HEK293 (cell line): ENCODE measurements at regions not wholly inside any gene's neighbourhood (a gene's known extent, or its start where the extent isn't known, plus 50 kb on each side); places are given as distances from the start of the nearest gene placed in this dataset.

Experiments used
- GLI4 ChIP-seq: fragments of 450-650 bp; formaldehyde crosslinking; IDR thresholded peaks from 2 replicates; pipeline ENCODE4 v1.5.1; 2016; ENCODE audit warnings: missing biosample characterization, missing genetic modification characterization
- HIC1 ChIP-seq: fragments of 450-650 bp; formaldehyde crosslinking; IDR thresholded peaks from 2 replicates; pipeline ENCODE4 v1.5.1; 2016; ENCODE audit warnings: missing biosample characterization, missing genetic modification characterization
- HOXC10 ChIP-seq: sonication (generic); formaldehyde crosslinking; IDR thresholded peaks from 2 replicates; pipeline ENCODE4 v1.8.1; 2023; ENCODE audit warnings: mild to moderate bottlenecking, missing genetic modification reagents
- KLF1 ChIP-seq: fragments of 450-650 bp; formaldehyde crosslinking; IDR thresholded peaks from 2 replicates; pipeline ENCODE4 v1.5.1; 2016; ENCODE audit warnings: missing biosample characterization, missing genetic modification characterization
- REST ChIP-seq: fragments of 450-650 bp; formaldehyde crosslinking; IDR thresholded peaks from 2 replicates; pipeline ENCODE4 v1.5.1; 2016; ENCODE audit warnings: missing biosample characterization, missing genetic modification characterization
- TCF7L2 ChIP-seq: IDR thresholded peaks from 2 replicates; pipeline ENCODE4 v1.6.1; 2011; ENCODE audit warnings: low read depth, mild to moderate bottlenecking, inconsistent platforms, low read length, moderate library complexity, borderline replicate concordance
- ZBTB11 ChIP-seq: fragments of 450-650 bp; formaldehyde crosslinking; conservative IDR thresholded peaks from 2 replicates; pipeline ENCODE4 v1.5.1; 2016; ENCODE audit warnings: low read depth, missing biosample characterization, missing genetic modification characterization
- ZBTB8A ChIP-seq: fragments of 450-650 bp; formaldehyde crosslinking; IDR thresholded peaks from 2 replicates; pipeline ENCODE4 v1.5.1; 2016; ENCODE audit warnings: missing biosample characterization, missing genetic modification characterization
- ZFP37 ChIP-seq: fragments of 450-650 bp; formaldehyde crosslinking; IDR thresholded peaks from 2 replicates; pipeline ENCODE4 v1.5.1; 2016; ENCODE audit warnings: missing biosample characterization, missing genetic modification characterization
- ZNF133 ChIP-seq: fragments of 450-650 bp; formaldehyde crosslinking; IDR thresholded peaks from 2 replicates; pipeline ENCODE4 v1.5.1; 2016; ENCODE audit warnings: missing biosample characterization, missing genetic modification characterization
- ZNF24 ChIP-seq: fragments of 450-650 bp; formaldehyde crosslinking; IDR thresholded peaks from 2 replicates; pipeline ENCODE4 v1.5.1; 2016; ENCODE audit warnings: missing biosample characterization, missing genetic modification characterization
- ZNF354C ChIP-seq: fragments of 450-650 bp; formaldehyde crosslinking; IDR thresholded peaks from 2 replicates; pipeline ENCODE4 v1.5.1; 2016; ENCODE audit warnings: missing biosample characterization, missing genetic modification characterization, low read depth, borderline replicate concordance
- ZNF391 ChIP-seq: fragments of 450-650 bp; formaldehyde crosslinking; IDR thresholded peaks from 2 replicates; pipeline ENCODE4 v1.5.1; 2016; ENCODE audit warnings: low read depth, missing biosample characterization, missing genetic modification characterization, borderline replicate concordance
- ZNF416 ChIP-seq: fragments of 450-650 bp; formaldehyde crosslinking; IDR thresholded peaks from 2 replicates; pipeline ENCODE4 v1.5.1; 2016; ENCODE audit warnings: missing biosample characterization, missing genetic modification characterization
- ZNF433 ChIP-seq: fragments of 450-650 bp; formaldehyde crosslinking; IDR thresholded peaks from 2 replicates; pipeline ENCODE4 v1.5.1; 2016; ENCODE audit warnings: missing biosample characterization, missing genetic modification characterization, low read depth
- ZNF510 ChIP-seq: fragments of 450-650 bp; formaldehyde crosslinking; IDR thresholded peaks from 2 replicates; pipeline ENCODE4 v1.5.1; 2018; ENCODE audit warnings: mild to moderate bottlenecking, missing genetic modification characterization, missing biosample characterization; ENCODE audit not compliant: insufficient replicate concordance
- ZNF513 ChIP-seq: fragments of 450-650 bp; IDR thresholded peaks from 2 replicates; pipeline ENCODE4 v1.5.1; 2018; ENCODE audit warnings: missing biosample characterization, missing genetic modification characterization
- ZNF558 ChIP-seq: fragments of 450-650 bp; formaldehyde crosslinking; IDR thresholded peaks from 2 replicates; pipeline ENCODE4 v1.5.1; 2016; ENCODE audit warnings: missing biosample characterization, missing genetic modification characterization
- ZNF561 ChIP-seq: fragments of 450-650 bp; IDR thresholded peaks from 2 replicates; pipeline ENCODE4 v1.5.1; 2018; ENCODE audit warnings: missing biosample characterization, missing genetic modification characterization, borderline replicate concordance
- ZNF585B ChIP-seq: fragments of 450-650 bp; formaldehyde crosslinking; IDR thresholded peaks from 2 replicates; pipeline ENCODE4 v1.5.1; 2016; ENCODE audit warnings: missing biosample characterization, missing genetic modification characterization
- ZNF621 ChIP-seq: fragments of 450-650 bp; formaldehyde crosslinking; IDR thresholded peaks from 2 replicates; pipeline ENCODE4 v1.5.1; 2017; ENCODE audit warnings: missing biosample characterization, missing genetic modification characterization
- ZNF654 ChIP-seq: fragments of 450-650 bp; formaldehyde crosslinking; IDR thresholded peaks from 2 replicates; pipeline ENCODE4 v1.5.1; 2016; ENCODE audit warnings: low read depth, missing biosample characterization, missing genetic modification characterization
- ZNF664 ChIP-seq: fragments of 450-650 bp; formaldehyde crosslinking; IDR thresholded peaks from 2 replicates; pipeline ENCODE4 v1.5.1; 2016; ENCODE audit warnings: missing biosample characterization, missing genetic modification characterization
- ZNF785 ChIP-seq: fragments of 450-650 bp; formaldehyde crosslinking; IDR thresholded peaks from 2 replicates; pipeline ENCODE4 v1.5.1; 2016; ENCODE audit warnings: missing biosample characterization, missing genetic modification characterization
- ZNF791 ChIP-seq: fragments of 450-650 bp; formaldehyde crosslinking; IDR thresholded peaks from 2 replicates; pipeline ENCODE4 v1.5.1; 2016; ENCODE audit warnings: missing biosample characterization, missing genetic modification characterization
- ZSCAN30 ChIP-seq: fragments of 450-650 bp; IDR thresholded peaks from 2 replicates; pipeline ENCODE4 v1.5.1; 2018; ENCODE audit warnings: missing biosample characterization, mild to moderate bottlenecking, missing genetic modification characterization, moderate library complexity
- ZSCAN4 ChIP-seq: fragments of 450-650 bp; formaldehyde crosslinking; IDR thresholded peaks from 2 replicates; pipeline ENCODE4 v1.5.1; 2017; ENCODE audit warnings: missing biosample characterization, missing genetic modification characterization
- ZXDB ChIP-seq: fragments of 450-650 bp; formaldehyde crosslinking; IDR thresholded peaks from 2 replicates; pipeline ENCODE4 v1.5.1; 2016; ENCODE audit warnings: missing biosample characterization, missing genetic modification characterization

GRCh38 chr20:63056236-63057170 lies 49.7 kb upstream of the BHLHE23 start (continued):
- TF ChIP-seq HIC1 = peak; percentile 48
- no peak for TF ChIP-seq GLI4 (tag by site-specific recombination)
- TF ChIP-seq ZNF513 (tag by site-specific recombination) = no peak
- no peak for TF ChIP-seq ZNF791 (tag by site-specific recombination)
- TF ChIP-seq ZBTB8A (tag by site-specific recombination) = no peak; the same call in 1 of the 2 replicates
- no peak for TF ChIP-seq ZSCAN4 (tag by site-specific recombination)
- TF ChIP-seq ZFP37 (tag by site-specific recombination) = no peak
- TF ChIP-seq ZNF561 (tag by site-specific recombination) = no peak
- TF ChIP-seq ZNF558 (tag by site-specific recombination) = no peak
- no peak for TF ChIP-seq HOXC10 (CRISPR knock-in tag)
- no peak for TF ChIP-seq TCF7L2
- peak; percentile 83 for TF ChIP-seq ZNF654 (tag by site-specific recombination)
- TF ChIP-seq ZNF585B (tag by site-specific recombination) = no peak
- TF ChIP-seq ZNF785 (tag by site-specific recombination) = 0 out of 2 replicates have a peak, but pooled peaks have one; percentile 24
- TF ChIP-seq ZNF133 = no peak
- no peak for TF ChIP-seq ZBTB11 (tag by site-specific recombination)
- TF ChIP-seq ZNF354C (tag by site-specific recombination) = no peak
- no peak for TF ChIP-seq ZNF391 (tag by site-specific recombination)
- peak; percentile 100 for TF ChIP-seq ZNF24 (tag by site-specific recombination)
- TF ChIP-seq ZSCAN30 (tag by site-specific recombination) = 0 out of 2 replicates have a peak, but pooled peaks have one; percentile 18
- TF ChIP-seq ZXDB (tag by site-specific recombination) = no peak
- no peak for TF ChIP-seq ZNF621 (tag by site-specific recombination)
- no peak for TF ChIP-seq ZNF433 (tag by site-specific recombination)
- TF ChIP-seq ZNF416 (tag by site-specific recombination) = no peak
- TF ChIP-seq ZNF510 (tag by site-specific recombination) = no peak
- TF ChIP-seq ZNF664 (tag by site-specific recombination) = no peak
- no peak for TF ChIP-seq REST (tag by site-specific recombination)
- no peak for TF ChIP-seq KLF1 (tag by site-specific recombination)
